ENCODE measurements at regions not wholly inside any gene's neighbourhood (a gene's known extent, or its start where the extent isn't known, plus 50 kb on each side); places are given as distances from the start of the nearest gene placed in this dataset.

DNA sequence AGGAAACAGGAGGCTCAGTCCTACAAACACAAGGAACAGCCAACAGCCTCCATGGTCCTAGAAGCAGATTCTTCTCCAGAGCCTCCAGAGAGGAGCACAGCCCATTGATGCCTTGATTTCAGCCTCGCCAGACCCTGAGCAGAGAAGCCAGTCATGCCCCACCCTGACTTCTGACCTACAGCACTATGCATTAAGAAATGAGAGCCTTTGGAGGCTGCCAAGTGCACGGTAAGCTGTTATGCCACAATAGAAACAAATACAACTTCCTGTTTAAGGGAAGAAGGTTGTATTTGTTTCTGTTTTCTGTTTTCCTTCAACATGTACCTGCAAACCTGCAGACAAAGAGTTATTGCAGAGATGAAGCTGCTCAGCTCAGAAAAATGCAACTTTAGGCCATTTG is 181.3 kb upstream of the AGAP1 start:
- no peak for DNase-seq

DNA sequence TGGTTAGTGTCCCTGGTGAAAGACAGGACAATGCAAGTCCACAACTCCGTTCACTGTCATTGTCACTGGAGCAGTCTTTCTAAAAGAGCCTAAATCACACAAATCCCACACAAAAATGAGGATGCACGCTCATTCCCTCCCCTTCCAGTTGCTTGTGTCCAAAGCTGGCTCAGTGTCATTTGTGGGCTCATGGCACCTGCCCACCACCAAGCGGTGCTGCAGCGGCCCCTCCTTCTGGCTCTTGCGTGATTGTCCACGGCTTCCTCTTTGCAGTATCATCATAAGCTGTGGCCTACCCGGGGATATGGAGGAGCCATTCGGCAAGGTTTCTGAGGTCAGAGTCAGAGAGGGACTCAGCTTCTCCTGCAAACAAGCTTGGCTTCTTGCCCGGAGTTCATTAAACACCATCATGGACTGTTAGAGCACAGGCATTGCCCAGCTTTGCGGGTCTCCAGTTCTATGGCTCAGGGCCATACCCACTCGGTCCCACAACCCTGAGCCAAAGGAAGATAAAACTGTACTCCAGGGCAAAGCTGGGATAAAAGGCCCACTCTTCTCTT is 179.4 kb upstream of the AGAP1 start:
- no peak for DNase-seq

DNA sequence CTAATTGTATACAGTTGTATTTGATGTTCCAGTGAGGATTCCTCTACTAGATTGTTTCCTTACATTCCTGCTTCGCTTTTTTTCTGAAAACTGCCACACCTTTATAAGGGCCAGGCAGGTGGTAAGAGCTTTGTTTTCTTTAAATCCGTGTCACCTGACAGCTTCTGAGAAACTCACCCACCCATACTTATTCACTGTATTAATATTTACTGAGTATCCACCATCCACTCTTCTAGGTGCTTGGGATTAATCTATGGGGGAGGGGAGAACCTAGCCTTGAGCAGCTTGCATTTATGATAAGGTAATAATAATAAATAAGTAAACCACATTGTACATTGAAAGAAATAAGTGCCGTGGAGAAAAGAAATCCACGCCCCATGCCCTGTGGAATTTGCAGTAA is 174.7 kb upstream of the AGAP1 start:
- no peak for DNase-seq

DNA sequence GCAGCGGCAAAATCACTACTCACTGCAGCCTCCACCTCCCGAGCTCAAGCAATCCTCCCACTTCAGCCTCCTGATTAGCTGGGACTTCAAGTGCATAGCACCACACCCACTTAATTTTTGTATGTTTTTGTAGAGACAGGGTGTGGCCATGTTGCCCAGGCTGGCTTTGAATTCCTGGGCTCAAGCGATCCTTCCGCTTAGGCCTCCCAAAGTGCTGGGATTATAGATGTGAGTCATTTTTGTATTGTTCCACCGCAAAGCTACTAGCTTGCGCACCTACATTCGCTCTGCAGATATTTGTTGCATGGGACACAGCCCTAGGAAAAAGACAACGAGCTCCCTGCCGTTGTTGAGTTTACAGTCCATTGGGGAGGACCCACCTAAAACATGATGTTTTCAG is 173.5 kb upstream of the AGAP1 start:
- DNase-seq = no peak

DNA sequence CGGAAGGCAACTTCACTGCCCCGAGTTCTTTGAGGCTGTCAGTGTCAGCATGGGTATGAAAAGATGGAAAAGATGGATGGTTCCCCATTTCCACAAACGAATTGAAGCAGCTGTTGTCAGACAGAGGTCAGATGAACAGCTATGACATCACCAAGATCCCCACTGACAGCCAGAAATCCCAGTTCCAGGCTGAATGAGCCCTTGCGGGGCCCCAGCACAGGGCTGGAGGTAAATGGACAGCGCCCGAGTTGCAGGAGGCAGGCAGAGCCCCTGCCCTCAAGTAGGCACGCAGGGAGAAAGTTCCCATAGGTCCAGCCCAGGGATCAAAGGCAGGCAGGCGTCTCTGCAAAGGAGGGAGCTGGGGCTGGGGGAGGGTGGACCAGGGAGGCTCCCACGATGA is 169.5 kb upstream of the AGAP1 start:
- no peak for DNase-seq

DNA sequence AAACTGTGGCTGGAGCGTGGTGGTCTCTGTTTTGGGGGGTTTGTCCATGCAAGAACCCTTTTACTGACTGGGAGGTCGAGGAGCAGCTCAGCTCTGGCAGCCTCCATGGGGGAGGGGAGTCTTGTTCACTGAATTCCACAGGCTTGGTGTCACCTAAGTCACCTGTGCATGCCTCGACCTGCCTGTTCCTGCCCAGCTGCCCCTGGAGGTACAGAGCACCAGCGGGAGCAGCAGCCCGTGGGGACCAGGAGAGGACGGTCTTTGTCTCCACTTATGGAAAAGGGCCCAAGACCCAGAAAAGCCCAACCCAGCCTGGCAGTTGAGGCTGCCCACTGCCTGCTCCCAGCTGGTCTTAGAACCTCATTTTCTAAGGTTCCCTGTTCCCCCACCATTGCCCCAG is 168.7 kb upstream of the AGAP1 start:
- no peak for DNase-seq

DNA sequence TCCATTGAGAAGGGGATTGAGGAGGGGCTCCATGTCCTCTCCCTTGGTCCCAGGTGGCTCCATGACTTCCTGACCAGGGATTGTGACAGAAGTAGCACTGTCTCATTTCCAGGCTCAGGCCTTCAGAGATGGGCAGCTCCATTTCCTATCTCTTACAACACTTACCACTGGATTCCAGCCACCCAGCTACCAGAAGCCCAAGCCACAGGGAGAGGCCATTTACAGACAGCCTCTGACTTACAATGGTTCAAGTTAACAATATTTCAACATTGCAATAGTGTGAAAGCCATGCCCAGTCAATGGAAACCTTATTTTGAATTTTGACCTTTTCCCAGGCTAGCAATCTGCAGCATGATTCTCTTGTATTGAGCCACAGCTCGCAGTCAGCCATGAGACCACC is 164.9 kb upstream of the AGAP1 start:
- DNase-seq = no peak

DNA sequence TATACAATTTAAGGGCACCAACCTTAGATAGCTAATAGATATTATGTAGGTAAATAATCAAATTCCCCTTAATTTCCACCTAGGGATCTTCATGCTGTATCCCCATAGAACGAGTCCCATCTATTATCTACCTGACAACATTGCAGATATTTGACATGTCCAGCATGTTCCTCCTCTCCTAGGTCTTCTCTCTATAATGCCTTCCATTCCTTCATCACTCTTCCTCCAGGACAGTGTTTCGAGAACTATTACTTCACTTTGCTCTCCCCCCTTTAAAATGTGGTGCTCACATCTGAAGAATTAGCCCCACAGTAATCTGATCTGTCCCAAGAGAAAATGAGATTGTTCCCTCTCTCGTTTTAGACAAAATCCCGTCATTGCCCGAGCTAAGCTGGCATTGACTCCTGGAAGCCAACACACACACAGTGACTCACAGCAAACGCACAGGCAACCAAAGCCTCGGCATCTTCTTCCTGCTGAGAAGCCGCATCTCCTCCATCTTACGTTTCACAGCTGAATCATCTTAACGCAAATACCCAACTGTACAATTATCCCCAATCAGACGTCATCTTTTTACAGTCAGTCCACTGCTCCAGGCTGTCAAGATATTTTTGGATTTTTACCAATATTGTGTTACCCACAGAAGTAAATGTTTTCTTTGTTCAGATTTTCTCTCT is 162.9 kb upstream of the AGAP1 start:
- DNase-seq = peak; percentile 38

DNA sequence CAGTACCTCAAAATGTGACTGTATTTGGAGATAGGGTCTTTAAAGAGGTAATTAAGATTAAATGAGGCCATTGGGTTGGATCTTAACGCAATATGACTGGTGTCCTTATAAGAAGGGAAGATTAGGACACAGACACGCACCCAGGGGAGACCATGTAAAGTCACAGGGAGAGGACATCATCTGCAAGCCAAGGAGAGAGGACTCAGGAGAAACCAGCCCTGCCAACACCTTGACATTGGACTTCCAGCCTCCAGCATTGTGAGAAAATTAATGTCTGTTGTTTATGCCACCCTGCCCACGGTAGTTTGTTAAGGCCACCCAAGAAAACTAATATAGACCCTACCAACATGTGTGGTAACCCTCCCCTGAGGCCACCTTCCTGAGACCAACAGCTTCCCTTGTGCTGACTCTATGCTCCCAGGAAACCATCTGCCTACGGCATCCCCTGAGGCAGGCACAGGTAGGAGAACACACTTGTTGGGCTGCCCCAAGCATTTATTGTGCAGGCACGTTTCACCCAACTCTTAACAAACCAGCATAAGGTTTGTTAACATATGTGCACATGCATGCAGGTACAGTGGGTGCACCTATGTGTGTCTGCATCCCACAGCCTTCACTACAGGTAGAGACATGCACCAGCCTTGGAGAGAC is 161.5 kb upstream of the AGAP1 start:
- DNase-seq = no peak

DNA sequence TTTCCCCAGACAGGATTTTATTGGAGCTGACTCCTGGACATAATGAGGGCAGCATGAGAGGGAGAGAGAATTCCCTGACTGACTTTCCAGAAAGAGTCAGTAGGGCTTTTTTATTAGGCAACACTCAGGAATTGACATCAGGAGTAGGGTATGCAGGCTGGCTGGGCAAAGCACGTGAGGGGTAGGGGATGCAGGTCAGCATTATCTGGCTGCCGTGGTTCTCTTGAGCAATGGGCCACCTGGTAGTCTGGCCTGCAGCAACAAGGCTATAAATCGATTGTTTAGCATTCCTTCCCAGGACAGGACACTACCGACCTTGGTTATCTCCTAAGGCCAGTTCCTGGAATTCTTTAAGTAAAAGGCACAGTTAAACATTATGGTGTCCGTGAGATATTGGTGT is 160.8 kb upstream of the AGAP1 start:
- no peak for DNase-seq

DNA sequence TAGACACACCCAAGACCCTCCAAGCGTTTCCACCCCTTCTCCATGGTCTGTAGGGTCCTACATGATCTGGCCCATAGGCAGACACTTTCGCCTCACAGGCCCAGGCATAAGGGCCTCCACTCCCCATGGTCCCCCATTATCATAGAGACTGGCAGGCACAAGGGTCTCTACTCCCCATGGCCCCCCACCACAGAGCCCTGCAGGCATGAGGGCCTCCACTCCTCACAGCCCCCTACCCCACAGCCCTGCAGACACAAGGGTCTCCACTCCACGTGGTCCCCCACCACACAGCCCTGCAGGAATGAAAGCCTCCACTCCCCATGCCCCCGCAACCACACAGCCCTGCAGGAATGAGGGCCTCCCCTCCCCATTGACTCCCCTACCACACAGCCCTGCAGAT is 159.7 kb upstream of the AGAP1 start:
- DNase-seq = no peak

DNA sequence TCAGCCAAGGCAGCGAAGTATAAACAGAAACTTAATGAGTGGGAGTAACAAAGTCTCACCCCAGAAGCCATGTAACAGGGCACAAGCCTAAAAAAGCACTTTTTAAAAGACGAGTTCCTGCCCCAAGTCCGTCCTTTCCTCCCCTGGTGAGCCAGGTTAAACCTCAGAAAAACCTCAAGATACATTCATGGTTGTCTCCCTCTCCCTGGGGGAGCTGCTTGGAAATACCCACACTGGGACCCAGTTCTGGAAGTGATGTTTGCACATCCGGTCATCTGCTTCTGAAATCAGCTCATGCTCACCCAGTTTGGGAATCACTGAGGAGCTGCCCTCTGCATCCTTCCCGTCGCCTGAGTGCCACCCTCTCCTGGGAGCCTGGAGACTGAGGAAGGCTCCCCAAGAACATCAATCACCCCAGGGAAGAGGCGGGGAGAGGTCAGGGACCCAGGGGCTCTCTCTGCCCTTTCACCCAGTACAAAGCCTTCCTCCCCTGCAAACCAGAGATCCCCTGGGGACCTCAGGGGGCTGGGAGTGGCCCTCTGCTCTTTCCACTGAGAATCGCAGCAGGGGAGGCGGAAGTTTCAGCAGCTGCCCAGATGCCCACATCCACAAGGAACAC is 150.6 kb upstream of the AGAP1 start:
- DNase-seq = no peak

DNA sequence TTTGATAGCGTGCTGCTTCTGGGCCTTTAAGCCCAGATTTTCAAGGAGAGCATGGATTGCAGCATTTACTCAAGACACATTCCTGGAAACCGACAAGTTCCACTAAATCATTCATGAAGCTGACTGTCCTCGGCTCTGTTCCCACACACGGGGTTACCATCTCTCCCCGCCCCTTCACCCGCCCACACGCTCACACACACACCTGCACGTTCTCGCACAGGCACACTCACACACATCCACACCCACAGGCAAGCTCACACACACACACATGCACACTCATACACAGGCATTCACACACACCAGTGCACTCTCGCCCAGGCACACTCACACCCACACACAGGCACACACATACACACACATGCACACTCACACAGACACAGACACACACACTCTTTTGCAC is 150.0 kb upstream of the AGAP1 start:
- no peak for DNase-seq

DNA sequence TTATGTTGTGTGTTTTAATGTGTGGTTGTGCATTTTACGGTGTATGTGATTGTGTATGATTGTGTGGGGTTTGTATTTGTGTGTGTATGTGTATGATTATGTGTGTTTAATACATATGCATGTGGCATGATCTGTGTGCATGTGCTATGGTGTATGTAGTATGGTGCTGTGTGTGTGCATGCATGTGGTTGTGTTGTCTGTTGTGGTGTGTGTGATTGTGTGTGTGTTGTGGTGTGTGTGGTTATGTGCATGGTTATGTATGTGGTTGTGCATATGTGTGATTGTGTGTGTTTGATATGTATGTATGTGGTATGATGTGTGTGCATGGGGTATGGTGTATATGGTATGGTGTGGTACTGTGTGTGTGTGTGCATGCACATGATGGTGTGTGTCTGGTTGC is 148.1 kb upstream of the AGAP1 start:
- no peak for DNase-seq

DNA sequence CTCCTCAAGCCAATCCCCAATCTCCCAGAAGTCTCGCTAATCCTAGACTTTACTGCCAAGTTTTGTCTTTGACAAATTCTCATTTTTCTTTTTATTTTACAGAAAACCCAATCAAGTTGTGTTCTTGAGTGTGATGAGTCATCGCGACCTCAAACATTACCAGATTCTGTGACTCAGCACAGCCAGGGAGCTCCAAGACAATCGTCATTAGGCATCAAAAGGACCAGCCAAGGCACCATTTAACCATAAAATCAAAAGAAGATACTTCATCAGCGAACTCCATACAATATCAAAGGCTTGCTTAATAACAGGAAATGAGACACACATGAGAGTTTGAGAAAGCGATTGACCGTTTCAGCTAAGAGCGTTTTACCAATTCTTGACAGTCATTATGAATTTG is 146.2 kb upstream of the AGAP1 start:
- DNase-seq = no peak

DNA sequence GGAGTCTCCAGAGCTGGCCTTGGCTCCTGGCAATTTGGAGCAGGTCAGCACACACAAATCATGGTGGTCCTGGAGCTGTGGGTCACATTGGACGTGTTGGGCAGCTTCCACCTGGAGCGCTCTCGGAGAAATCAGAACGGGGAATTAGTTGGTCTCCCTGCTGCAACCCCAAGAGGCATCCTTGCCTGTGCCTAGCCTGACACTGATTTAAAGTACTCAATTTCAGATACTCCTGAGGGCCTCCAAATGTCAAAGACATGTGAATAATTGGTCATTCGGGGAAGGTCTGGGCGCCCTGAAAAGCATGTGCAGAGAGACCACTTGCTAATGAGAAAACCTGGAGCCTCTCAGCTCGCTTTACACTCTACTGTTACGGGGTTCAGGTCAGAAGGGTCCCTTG is 145.5 kb upstream of the AGAP1 start:
- DNase-seq = no peak

DNA sequence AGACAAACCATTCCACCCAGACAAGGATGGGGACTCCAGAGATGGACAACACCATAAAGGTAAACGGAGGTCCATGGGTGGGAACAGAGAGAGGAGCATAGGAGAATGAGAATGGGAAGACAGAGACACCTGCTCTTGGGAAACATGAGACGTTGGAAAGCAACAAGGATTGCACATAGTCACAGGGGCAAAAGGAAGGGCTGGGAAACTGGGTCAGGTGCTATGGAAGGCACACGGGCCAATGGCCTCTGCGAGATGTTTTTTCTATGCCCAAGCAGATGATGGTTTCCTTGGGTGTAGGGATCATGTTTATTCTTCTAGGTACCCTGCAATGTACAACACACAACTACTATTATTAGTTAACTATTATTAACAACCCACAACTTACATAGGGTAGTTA is 143.6 kb upstream of the AGAP1 start:
- DNase-seq = no peak

DNA sequence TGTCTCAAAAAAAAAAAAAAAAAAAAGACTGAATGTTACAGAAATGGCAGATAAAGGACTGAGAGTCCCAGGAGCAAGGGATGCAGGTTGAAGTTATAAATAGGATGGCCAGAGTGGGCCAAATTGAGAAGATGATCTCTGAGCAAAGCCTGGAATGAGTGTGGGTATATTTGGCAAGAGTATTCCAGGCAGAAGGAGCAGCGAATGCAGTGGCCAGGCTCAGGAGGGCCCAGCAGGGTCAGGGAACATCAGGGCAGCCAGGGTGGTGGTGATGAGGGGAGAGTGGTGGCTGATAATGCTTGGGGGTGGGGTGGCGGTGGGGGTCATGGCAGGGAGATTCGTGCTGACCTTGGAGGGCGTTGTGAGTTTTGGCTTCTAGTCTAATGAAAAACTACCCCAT is 141.3 kb upstream of the AGAP1 start:
- no peak for DNase-seq

DNA sequence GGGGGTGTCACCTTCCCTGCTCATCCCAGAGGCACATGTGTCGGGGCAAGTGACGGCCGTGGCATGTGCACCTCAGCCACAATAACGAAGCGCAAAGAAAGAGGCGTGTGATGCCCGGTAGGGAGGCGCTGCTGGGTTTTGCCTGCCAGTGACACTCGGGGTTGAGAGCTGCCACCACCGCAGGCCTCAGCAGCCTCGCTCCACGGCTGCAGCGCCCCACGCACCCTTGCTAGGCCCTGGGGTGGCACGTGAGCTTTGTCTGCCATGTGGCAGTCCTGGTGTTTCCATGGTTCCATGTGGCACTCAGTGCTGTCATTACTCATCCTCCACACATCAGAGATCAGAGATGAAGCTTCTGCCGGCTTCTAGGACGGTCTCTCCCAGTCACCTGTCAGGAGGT is 136.0 kb upstream of the AGAP1 start:
- no peak for DNase-seq

DNA sequence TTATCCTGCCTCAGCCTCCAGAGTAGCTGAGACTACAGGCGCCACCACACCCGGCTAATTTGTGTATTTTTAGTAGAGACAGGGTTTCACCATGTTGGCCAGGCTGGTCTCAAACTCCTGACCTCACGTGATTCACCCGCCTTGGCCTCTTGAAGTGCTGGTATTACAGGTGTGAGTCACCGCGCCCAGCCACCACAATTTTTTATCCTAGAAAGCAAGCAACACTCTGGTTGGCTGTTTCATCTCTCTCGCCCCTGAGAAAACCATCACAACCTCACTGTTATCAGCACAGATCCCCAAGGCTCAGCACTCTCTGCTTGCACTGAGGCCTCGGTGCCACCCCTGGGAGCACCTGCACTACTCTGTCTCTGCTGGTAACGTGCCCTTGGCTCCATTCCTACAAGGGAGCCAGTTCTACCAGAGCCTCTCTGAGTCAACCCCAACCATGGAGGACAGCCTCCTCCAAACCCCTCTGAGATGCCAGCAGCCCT is 134.8 kb upstream of the AGAP1 start:
- no peak for DNase-seq

DNA sequence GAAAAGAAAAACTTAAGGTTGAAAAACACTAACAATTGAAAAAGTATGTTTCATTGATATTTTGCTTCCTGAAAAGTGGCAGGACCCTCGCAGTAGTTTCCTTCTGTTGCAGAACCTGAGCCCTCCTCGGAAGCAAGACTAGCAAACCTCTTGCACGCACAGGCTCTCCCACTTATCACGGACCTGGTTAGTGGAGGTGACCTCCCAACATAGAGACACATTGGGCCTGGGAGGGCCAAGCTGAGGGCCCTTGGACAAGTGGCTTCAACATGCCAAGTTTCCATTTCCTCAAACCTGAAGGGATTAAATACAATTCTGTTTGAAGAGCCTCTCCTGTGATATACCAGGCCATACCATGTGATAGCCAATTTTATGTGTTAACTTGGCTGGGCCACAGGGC is 133.4 kb upstream of the AGAP1 start:
- DNase-seq = no peak

DNA sequence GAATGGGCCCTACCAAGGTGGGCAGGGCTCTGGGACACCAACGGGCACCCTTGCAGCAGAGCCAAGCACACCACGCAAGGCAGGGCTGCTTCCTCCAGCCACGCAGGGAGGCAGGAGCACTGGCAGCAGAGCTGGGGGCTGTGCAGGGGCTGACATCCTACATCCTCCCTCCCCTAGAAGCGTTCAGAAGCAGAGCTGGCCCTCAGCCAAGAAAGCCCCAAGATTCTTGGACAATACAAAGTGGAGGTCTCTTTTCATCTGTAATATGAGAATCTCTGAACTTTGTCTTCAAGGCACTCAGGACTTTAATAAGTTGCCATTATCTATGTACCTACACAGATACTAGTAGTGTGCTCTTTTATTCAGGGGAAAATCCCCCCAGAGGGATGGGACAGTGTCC is 128.1 kb upstream of the AGAP1 start:
- no peak for DNase-seq

DNA sequence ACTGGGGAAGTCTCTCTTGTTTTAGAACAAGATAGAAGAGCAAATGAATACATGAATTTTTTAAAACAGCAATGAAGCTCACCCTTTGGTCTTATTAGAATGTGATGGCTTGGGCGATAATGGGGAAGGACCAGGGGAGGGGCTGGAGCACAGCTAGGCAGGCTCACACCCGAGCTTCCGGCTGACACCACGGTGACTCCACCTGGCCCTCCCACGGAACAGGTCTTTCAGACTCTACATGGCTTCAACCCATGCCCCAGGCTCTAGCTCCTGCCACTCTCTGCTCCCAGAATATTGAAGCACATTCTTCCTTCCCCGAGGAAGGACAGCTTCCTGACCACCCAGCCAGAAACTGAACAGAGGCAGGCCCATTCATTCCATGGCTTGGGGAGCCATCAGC is 127.5 kb upstream of the AGAP1 start:
- no peak for DNase-seq

DNA sequence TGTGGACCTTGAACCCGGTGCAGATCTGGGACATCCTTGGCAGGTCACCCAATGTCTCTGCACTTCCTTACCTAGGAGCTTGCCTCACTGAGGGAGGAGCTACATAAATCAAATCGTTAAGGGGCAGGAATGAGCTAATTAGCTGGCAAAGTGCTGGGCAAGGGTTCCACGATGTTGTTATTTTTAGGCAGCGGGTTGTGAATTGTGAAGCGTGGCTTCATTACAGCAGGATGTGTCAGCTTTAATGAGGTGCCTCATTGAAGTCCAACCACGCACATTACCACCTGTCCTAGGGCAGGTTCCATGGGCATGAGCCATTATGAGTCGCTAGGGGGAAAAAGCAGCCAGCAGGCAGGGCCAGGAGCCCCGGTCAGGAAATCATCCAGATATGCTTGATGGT is 127.0 kb upstream of the AGAP1 start:
- DNase-seq = no peak

All from 8988T (cell line).